Colon (tissue), 2 donors: ENCODE measurements at regions not wholly inside any gene's neighbourhood (a gene's known extent, or its start where the extent isn't known, plus 50 kb on each side); places are given as distances from the start of the nearest gene placed in this dataset.
"Not testable (repeated sequence)": the region's sequence is repeated elsewhere in the genome, so short reads cannot be mapped to it uniquely, and the experiment has no call there.

Experiments
- FAIRE-seq: peaks from 2 replicates; lab custom pipeline; 2012; peaks lifted over from hg19 to GRCh38; lab: Jason Lieb, UNC
- donor health status: control.
- donor health status: control.

GRCh38 chr5:152608458-152608857, 203.4 kb upstream of the NMUR2 start:
- FAIRE-seq, result no peak

GRCh38 chr5:152619756-152620155, 214.7 kb upstream of the NMUR2 start:
- no peak for FAIRE-seq

- FAIRE-seq, result no peak
Measured at GRCh38 chr5:152622628-152623027, 217.5 kb upstream of the NMUR2 start.

- no peak for FAIRE-seq
Measured at GRCh38 chr5:152623951-152624350, 218.9 kb upstream of the NMUR2 start.

- FAIRE-seq, result no peak
Measured at GRCh38 chr5:152625696-152626095, 220.6 kb upstream of the NMUR2 start.

GRCh38 chr5:152631221-152631620, 226.1 kb upstream of the NMUR2 start:
- FAIRE-seq, result no peak

- no peak for FAIRE-seq
Measured at GRCh38 chr5:152632360-152632759, 227.3 kb upstream of the NMUR2 start.

- FAIRE-seq, result no peak
Measured at GRCh38 chr5:152634586-152634985, 229.5 kb upstream of the NMUR2 start.

GRCh38 chr5:152638996-152639552, 234.0 kb upstream of the NMUR2 start:
- FAIRE-seq, result no peak

- FAIRE-seq, result no peak
Measured at GRCh38 chr5:152641970-152642805, 237.1 kb upstream of the NMUR2 start.

- FAIRE-seq, result no peak
Measured at GRCh38 chr5:152642880-152643279, 237.8 kb upstream of the NMUR2 start.

GRCh38 chr5:152644029-152644728, 239.1 kb upstream of the NMUR2 start:
- no peak for FAIRE-seq

GRCh38 chr5:152649609-152650008, 244.5 kb upstream of the NMUR2 start:
- FAIRE-seq, result no peak

GRCh38 chr5:152650413-152650812, 245.3 kb upstream of the NMUR2 start:
- no peak for FAIRE-seq

GRCh38 chr5:152659470-152659869, 254.4 kb upstream of the NMUR2 start:
- not testable (repeated sequence) for FAIRE-seq

GRCh38 chr5:152673601-152674000, 268.5 kb upstream of the NMUR2 start:
- FAIRE-seq, result no peak

GRCh38 chr5:152674403-152674802, 269.3 kb upstream of the NMUR2 start:
- no peak for FAIRE-seq

GRCh38 chr5:152676196-152676595, 271.1 kb upstream of the NMUR2 start:
- FAIRE-seq, result no peak

- no peak for FAIRE-seq
Measured at GRCh38 chr5:152683205-152683604, 278.1 kb upstream of the NMUR2 start.

GRCh38 chr5:152686931-152687330, 281.9 kb upstream of the NMUR2 start:
- FAIRE-seq, result no peak

GRCh38 chr5:152688561-152689249, 283.6 kb upstream of the NMUR2 start:
- no peak for FAIRE-seq

- no peak for FAIRE-seq
Measured at GRCh38 chr5:152689250-152689711, 284.2 kb upstream of the NMUR2 start.

- no peak for FAIRE-seq
Measured at GRCh38 chr5:152694231-152694630, 289.2 kb upstream of the NMUR2 start.
